NCI-H1105 (cell line): ENCODE measurements at regions not wholly inside any gene's neighbourhood (a gene's known extent, or its start where the extent isn't known, plus 50 kb on each side); places are given as distances from the start of the nearest gene placed in this dataset.
A peak's percentile ranks its signal among the peaks of the same experiment; 100 is the strongest.
"Not testable (repeated sequence)": the region's sequence is repeated elsewhere in the genome, so short reads cannot be mapped to it uniquely, and the experiment has no call there.

Experiments used
- DNase-seq: peaks from one replicate; lab custom pipeline; 2025; lab: John Stamatoyannopoulos, UW

DNA sequence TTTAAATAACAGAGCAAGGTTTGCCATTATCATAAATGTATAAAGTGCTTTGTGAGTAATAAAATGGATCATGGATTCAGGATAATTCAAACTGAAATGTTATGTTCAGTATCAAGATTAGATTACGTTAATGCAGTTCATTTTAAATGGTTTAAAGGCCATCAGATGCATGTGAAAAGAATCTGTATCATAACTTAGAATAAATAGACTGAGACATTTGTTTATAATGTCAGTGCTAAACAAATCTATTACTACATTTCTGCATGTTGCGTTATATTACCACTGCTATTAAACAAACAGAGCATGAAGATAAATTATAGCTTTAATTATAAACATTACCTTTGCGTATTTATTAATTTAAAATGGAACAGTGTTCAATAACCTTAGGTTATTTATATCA, 160.2 kb downstream of the TOX3 start:
- no peak for DNase-seq

- DNase-seq: no peak
These were observed 162.6 kb downstream of the TOX3 start for GRCh38 chr16:52384378-52384777.

- DNase-seq: peak; percentile 85
These were observed 163.2 kb downstream of the TOX3 start for GRCh38 chr16:52383640-52384292.

- DNase-seq: no peak
These were observed 163.8 kb downstream of the TOX3 start for GRCh38 chr16:52383119-52383518.

- DNase-seq: no peak
These were observed 167.4 kb downstream of the TOX3 start for GRCh38 chr16:52379551-52379950.

- no peak for DNase-seq
These were observed 170.2 kb downstream of the TOX3 start for GRCh38 chr16:52376676-52377280.

GRCh38 chr16:52372313-52372712, 174.6 kb downstream of the TOX3 start:
- no peak for DNase-seq

DNA sequence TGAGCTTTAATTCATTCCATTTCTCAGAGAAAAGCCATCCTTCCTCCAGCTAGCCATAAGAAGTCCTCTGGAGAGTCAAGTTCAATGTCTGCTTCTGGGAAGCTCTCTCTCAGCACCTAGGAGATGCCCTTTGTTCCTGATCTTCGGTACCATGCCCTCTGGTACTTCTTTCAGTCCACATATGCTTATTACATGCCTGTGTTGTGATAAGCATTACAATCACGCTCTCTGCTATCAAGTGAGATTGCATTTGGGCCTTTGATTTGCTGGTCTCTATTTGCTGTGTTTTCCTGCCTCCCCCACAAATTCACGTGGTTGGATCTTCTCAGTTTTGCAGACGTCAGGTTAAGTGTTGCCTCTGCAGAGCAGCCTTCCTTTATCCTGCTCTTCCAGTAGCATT, 178.1 kb downstream of the TOX3 start:
- DNase-seq: no peak

- DNase-seq: peak; percentile 15
These were observed 179.1 kb downstream of the TOX3 start for GRCh38 chr16:52367821-52368220.

GRCh38 chr16:52366983-52367382, 180.0 kb downstream of the TOX3 start:
- DNase-seq: no peak

DNA sequence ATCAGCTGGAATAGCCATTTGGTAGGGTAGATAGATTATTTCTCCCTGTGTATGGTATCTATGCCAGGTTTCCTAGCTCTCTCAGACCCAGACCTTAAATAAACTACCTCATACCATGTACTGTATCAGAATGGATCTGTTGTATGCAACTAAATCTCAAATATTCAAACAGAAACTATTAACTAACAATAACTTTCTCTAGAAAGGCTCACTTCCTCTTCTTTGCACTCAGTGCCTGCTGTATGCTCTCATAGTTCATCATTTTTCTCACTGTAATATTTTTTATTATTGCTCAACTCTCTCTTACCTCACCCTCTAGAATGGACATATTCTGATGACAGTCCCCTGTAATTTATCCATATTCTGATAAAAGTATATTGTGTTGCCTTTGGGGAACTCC, 182.4 kb downstream of the TOX3 start:
- DNase-seq: no peak

DNA sequence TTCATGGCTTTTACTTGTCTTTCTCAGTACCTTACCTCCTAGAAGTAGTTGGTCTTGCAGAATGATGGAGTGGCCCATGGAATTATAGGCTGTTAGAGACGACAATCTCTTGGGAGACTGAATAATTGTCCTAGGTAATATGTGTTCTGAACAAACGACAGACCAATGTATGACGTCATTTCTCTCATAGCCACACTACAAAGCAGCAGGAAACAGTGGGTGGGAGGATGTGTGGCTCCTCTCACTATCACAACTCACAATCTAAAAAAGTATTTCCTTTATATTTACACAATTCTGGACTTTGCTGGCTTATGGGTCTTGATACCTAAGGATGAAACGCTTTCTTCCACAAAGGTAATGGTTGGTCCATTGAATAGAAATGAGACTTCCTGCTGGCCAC, 183.9 kb downstream of the TOX3 start:
- DNase-seq: no peak

GRCh38 chr16:52357711-52358110, 189.2 kb downstream of the TOX3 start:
- DNase-seq: no peak

GRCh38 chr16:52353249-52353648, 193.7 kb downstream of the TOX3 start:
- DNase-seq: no peak

GRCh38 chr16:52351451-52351850, 195.5 kb downstream of the TOX3 start:
- no peak for DNase-seq

DNA sequence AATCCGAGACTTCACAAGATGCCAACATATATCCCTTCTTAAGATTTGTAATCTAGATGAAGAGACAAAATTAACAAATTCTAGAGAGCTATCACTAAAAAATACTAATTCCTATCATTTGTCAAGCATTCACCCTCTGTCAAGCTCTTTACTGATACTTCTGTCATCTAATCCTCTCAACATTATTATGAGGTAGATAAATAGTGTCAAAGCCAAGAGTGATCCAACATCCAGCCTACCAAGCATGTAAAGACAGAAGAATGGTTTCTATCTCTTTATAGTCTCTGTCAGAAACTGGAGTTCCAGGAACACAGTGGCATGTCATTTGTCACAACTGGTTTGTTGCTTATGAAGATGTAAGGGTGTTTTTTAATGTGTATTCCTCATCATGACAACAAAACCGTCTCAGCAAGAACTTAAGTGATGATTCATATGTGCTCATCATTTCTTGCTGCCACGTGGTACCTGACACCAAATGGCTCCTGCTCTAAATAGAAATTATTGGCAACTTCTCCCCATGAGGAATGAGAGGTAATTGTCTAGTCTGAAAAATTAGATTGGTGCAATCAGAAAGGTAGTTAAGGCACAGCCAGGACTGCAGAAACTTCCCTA, 196.8 kb downstream of the TOX3 start:
- DNase-seq: no peak

DNA sequence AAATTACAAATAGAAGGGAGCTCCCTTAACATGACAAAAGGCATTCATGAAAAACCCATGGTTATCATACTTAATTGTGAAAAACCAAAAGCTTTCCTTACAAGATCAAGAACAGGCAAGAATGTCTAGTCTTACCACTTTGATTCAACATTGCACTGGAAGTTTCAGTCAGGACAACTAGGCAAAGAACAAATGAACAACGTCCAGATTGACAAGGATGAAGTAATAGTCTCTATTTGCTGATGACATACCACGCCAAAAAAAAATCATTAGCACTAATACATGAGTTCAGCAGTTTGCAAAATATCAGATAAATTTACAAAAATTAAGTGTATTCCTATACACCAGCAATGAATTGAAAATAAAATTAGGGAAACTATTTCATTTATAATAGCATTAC, 200.2 kb downstream of the TOX3 start:
- no peak for DNase-seq

- DNase-seq: not testable (repeated sequence)
These were observed 213.3 kb downstream of the TOX3 start for GRCh38 chr16:52333673-52334072.

- no peak for DNase-seq
These were observed 226.0 kb downstream of the TOX3 start for GRCh38 chr16:52320930-52321439.

GRCh38 chr16:52318302-52319009, 228.5 kb downstream of the TOX3 start:
- peak; percentile 87 for DNase-seq

DNA sequence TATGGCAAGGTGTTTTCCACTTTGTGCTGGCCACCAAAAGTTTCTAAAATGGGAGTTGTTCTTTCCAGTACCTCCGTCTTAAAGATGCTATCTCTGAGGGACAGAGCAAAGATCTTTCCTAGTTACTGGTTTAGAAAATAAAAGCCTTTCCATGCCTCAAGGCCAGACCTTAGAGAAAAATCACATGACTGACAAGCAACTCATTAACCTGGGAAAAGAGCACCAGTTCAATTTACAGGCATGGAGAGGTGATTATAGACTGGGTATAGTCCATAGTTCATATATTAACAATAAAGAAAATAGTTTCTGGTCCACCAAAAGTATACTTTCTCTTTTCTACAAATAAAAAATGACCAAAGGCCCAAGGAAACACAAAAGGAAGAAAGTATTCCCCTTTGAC, 230.7 kb downstream of the TOX3 start:
- no peak for DNase-seq

- no peak for DNase-seq
These were observed 234.2 kb downstream of the TOX3 start for GRCh38 chr16:52312716-52313115.
